PC-9 (cell line): ENCODE measurements at regions not wholly inside any gene's neighbourhood (a gene's known extent, or its start where the extent isn't known, plus 50 kb on each side); places are given as distances from the start of the nearest gene placed in this dataset.
"Not testable (repeated sequence)": the region's sequence is repeated elsewhere in the genome, so short reads cannot be mapped to it uniquely, and the experiment has no call there.

ENCODE experiments used
- BruUV-seq: library from RNA; stranded (reverse); fragments of 400-500 nt; replicated peaks from 2 replicates; lab custom pipeline; 2021; lab: Mats Ljungman, UMichigan
- CTCF ChIA-PET: fragments of 300-600 bp; sonication (Branson Sonifier 250); formaldehyde crosslinking; loops from one replicate; lab custom pipeline; 2022; ENCODE audit warnings: antibody characterized with exemption; lab: Charles Lee
- POLR2A ChIA-PET: fragments of 300-600 bp; sonication (Branson Sonifier 250); formaldehyde crosslinking; loops from one replicate; lab custom pipeline; 2022; ENCODE audit warnings: antibody characterized with exemption; ENCODE audit not compliant: unreplicated experiment; lab: Charles Lee
- DNase-seq, 2 experiments: peaks; one replicate each; pipeline versions ENCODE4 v3.0.0 to v3.0.0-alpha.2; 2015 to 2022; ENCODE audit warnings: mixed read lengths in 1 of 2
- H2AFZ ChIP-seq: fragments of 200-600 bp; sonication (generic); 2 replicates; pipeline ENCODE4 v1.8.1; 2017; ENCODE audit warnings: antibody characterized with exemption
- H3F3A ChIP-seq: fragments of 200-600 bp; sonication (generic); 2 replicates; pipeline ENCODE4 v1.8.1; 2017; ENCODE audit warnings: antibody characterized with exemption, mild to moderate bottlenecking, low read depth; ENCODE audit not compliant: insufficient read depth
- H3K27ac ChIP-seq: fragments of 200-600 bp; sonication (generic); 2 replicates; pipeline ENCODE4 v1.6.1; 2016; ENCODE audit warnings: mixed run types
- H3K27me3 ChIP-seq: fragments of 200-600 bp; sonication (generic); 2 replicates; pipeline ENCODE4 v1.6.1; 2016; ENCODE audit warnings: low read depth, mixed run types; ENCODE audit not compliant: insufficient read depth
- H3K36me3 ChIP-seq: fragments of 200-600 bp; sonication (generic); 2 replicates; pipeline ENCODE4 v1.6.1; 2016; ENCODE audit warnings: low read depth, mixed run types
- H3K4me1 ChIP-seq: fragments of 200-600 bp; sonication (generic); replicated peaks from 2 replicates; pipeline ENCODE4 v1.6.1; 2016; ENCODE audit warnings: mixed run types; ENCODE audit not compliant: insufficient read depth
- H3K4me2 ChIP-seq: fragments of 200-600 bp; sonication (generic); 2 replicates; pipeline ENCODE4 v1.6.1; 2017; ENCODE audit warnings: mixed run types
- H3K4me3 ChIP-seq: fragments of 200-600 bp; sonication (generic); 2 replicates; pipeline ENCODE4 v1.6.1; 2016; ENCODE audit warnings: mixed run types
- H3K79me2 ChIP-seq: fragments of 200-600 bp; sonication (generic); 2 replicates; pipeline ENCODE4 v1.6.1; 2017; ENCODE audit warnings: low read depth, mixed run types
- H3K9me2 ChIP-seq: fragments of 200-600 bp; sonication (generic); 2 replicates; pipeline ENCODE4 v1.8.1; 2017; ENCODE audit warnings: mild to moderate bottlenecking; ENCODE audit not compliant: insufficient read depth
- H3K9me3 ChIP-seq: fragments of 200-600 bp; sonication (generic); 2 replicates; pipeline ENCODE4 v1.8.1; 2016; ENCODE audit warnings: low read depth; ENCODE audit not compliant: insufficient read depth
- H4K20me1 ChIP-seq: fragments of 200-600 bp; sonication (generic); 2 replicates; pipeline ENCODE4 v1.8.1; 2017; ENCODE audit not compliant: insufficient read depth
- EZH2 ChIP-seq: fragments of 200-600 bp; sonication (generic); IDR thresholded peaks from 2 replicates; pipeline ENCODE4 v1.8.0; 2017; ENCODE audit warnings: antibody characterized with exemption, low read depth
- intact Hi-C: fragments of 100-400 bp; cut with micrococcal nuclease; formaldehyde crosslinking; loops from one replicate; pipeline ENCODE4 v1.10.0; 2022; ENCODE audit not compliant: unreplicated experiment
- TF ChIP-seq, protein P1 (sequence below): fragments of 200-600 bp; sonication (generic); conservative IDR thresholded peaks from 2 replicates; pipeline ENCODE4 v1.6.1; 2017; ENCODE audit warnings: mixed run types, antibody characterized with exemption, mild to moderate bottlenecking, moderate library complexity

GRCh38 chr21:14010729-14011128 lies 200.0 kb downstream of the LIPI start:
- H3K4me2 ChIP-seq = no peak overlapping the region
- TF ChIP-seq EZH2 = no peak
- TF ChIP-seq, protein P1, sequence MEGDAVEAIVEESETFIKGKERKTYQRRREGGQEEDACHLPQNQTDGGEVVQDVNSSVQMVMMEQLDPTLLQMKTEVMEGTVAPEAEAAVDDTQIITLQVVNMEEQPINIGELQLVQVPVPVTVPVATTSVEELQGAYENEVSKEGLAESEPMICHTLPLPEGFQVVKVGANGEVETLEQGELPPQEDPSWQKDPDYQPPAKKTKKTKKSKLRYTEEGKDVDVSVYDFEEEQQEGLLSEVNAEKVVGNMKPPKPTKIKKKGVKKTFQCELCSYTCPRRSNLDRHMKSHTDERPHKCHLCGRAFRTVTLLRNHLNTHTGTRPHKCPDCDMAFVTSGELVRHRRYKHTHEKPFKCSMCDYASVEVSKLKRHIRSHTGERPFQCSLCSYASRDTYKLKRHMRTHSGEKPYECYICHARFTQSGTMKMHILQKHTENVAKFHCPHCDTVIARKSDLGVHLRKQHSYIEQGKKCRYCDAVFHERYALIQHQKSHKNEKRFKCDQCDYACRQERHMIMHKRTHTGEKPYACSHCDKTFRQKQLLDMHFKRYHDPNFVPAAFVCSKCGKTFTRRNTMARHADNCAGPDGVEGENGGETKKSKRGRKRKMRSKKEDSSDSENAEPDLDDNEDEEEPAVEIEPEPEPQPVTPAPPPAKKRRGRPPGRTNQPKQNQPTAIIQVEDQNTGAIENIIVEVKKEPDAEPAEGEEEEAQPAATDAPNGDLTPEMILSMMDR = no peak
- H3F3A ChIP-seq = no peaks in the 10 kb centered on the region
- BruUV-seq = no TSS peak
- H3K9me2 ChIP-seq = no peaks in the 10 kb centered on the region
- H3K9me3 ChIP-seq = no peaks in the 10 kb centered on the region
- DNase-seq = no peak
- ChIA-PET POLR2A (no interaction called here), CTCF (no interaction called here)
- no peaks in the 10 kb centered on the region for H3K27me3 ChIP-seq
- no peak overlapping the region for H3K4me3 ChIP-seq
- no peaks in the 10 kb centered on the region for H3K36me3 ChIP-seq
- H2AFZ ChIP-seq = no peak overlapping the region
- no peaks in the 10 kb centered on the region for H4K20me1 ChIP-seq
- no peak overlapping the region for H3K27ac ChIP-seq
- intact Hi-C loops = no loop called here
- no peaks in the 10 kb centered on the region for H3K4me1 ChIP-seq
- H3K79me2 ChIP-seq = no peaks in the 10 kb centered on the region

DNA sequence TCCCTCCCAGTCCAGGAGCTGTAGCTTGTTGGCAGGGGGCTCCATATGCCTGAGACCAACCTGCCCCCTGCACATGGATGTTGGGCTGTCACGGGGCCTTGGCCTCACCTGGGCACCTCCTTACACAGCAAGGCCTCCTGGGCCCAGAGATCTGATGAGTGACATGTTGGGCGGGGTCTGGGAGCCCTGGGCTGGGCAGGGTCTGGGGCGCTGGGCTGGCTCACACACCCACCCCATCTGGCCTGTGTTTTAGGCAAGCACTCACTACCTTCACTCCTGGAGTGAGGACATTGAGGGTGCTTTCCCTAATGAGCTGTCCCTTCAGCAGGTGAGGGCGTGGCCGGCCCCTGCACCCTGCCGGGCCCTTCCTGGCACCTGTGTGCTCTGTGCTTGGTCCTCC lies 200.8 kb downstream of the LIPI start:
- CTCF ChIA-PET, POLR2A ChIA-PET, DNase-seq: not testable (repeated sequence)

DNA sequence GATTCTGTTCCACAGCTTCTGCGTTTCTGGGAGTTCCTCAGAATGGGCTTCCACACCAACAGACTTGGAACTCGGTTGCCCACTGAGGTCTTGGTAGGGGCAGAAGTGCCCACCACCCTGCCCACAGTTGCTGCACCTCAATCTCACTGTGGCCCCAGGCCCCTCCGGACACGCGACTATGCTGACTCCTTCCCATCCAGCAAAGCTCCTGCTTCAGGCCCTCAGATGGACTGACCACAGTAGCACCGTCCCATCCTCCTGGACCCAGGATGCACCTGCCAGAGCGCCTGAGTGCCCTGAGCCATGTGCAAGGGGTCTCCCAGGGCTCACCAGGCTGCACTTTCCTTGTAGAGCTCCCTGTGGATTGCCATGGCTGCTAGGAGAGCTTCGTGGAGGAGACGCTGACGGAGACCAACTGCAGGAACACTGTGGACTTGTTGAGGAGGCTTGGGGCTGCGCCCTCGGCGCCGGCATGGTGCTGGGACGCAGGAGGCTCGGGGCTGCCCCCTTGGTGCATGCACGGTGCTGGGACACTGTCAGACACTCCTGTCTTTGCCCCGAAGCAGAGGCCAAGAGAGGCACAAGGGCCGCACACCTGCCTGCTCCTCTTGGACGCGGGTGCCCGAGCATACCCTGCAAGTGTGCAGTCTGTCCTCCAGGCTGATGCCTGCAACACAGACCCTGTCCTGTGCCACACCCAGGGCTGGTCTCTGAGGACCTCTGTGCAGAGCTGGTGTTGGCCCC lies 201.3 kb downstream of the LIPI start:
- H3K36me3 ChIP-seq, H3F3A ChIP-seq, BruUV-seq, POLR2A ChIA-PET, CTCF ChIA-PET, H3K9me2 ChIP-seq, DNase-seq, H2AFZ ChIP-seq, H3K27ac ChIP-seq, H3K4me2 ChIP-seq, H3K9me3 ChIP-seq, H4K20me1 ChIP-seq, H3K4me1 ChIP-seq, intact Hi-C loops, H3K79me2 ChIP-seq, H3K27me3 ChIP-seq, H3K4me3 ChIP-seq: not testable (repeated sequence)

More for the DNA sequence above, 200.8 kb downstream of the LIPI start:
- intact Hi-C loops, H3K4me3 ChIP-seq, H3K36me3 ChIP-seq, H3K4me2 ChIP-seq, H3K9me3 ChIP-seq, H3K4me1 ChIP-seq, H3K27me3 ChIP-seq, H3K79me2 ChIP-seq, H3K9me2 ChIP-seq, H3K27ac ChIP-seq, BruUV-seq, H4K20me1 ChIP-seq, H3F3A ChIP-seq, H2AFZ ChIP-seq: not testable (repeated sequence)

- intact Hi-C loops, BruUV-seq, CTCF ChIA-PET: not testable (repeated sequence)
Observed at GRCh38 chr21:14008436-14008835, 202.3 kb downstream of the LIPI start.

GRCh38 chr21:14008006-14008405 lies 202.7 kb downstream of the LIPI start:
- H3K9me2 ChIP-seq, intact Hi-C loops, H3K27me3 ChIP-seq, H3K4me2 ChIP-seq, H3F3A ChIP-seq, H3K4me1 ChIP-seq, CTCF ChIA-PET, H2AFZ ChIP-seq, H3K79me2 ChIP-seq, POLR2A ChIA-PET, H3K36me3 ChIP-seq, H3K4me3 ChIP-seq, H3K27ac ChIP-seq, H4K20me1 ChIP-seq, DNase-seq, H3K9me3 ChIP-seq, BruUV-seq: not testable (repeated sequence)

More at GRCh38 chr21:14008436-14008835, 202.3 kb downstream of the LIPI start:
- H3K36me3 ChIP-seq, POLR2A ChIA-PET, H3K79me2 ChIP-seq, H3K27me3 ChIP-seq, H3K9me3 ChIP-seq, DNase-seq, H4K20me1 ChIP-seq, H3K9me2 ChIP-seq, H2AFZ ChIP-seq, H3K4me1 ChIP-seq, H3F3A ChIP-seq, H3K27ac ChIP-seq, H3K4me3 ChIP-seq, H3K4me2 ChIP-seq: not testable (repeated sequence)

- H3K27ac ChIP-seq, H3K9me3 ChIP-seq, H3K9me2 ChIP-seq, H3K4me1 ChIP-seq, intact Hi-C loops, H3K79me2 ChIP-seq, H3K4me2 ChIP-seq, BruUV-seq, POLR2A ChIA-PET, H2AFZ ChIP-seq, CTCF ChIA-PET, H4K20me1 ChIP-seq, H3K36me3 ChIP-seq, H3K4me3 ChIP-seq, H3F3A ChIP-seq, H3K27me3 ChIP-seq, DNase-seq: not testable (repeated sequence)
Observed at GRCh38 chr21:14006144-14006543, 204.6 kb downstream of the LIPI start.
